Gastroesophageal sphincter (tissue), 3 donors: ENCODE measurements at regions not wholly inside any gene's neighbourhood (a gene's known extent, or its start where the extent isn't known, plus 50 kb on each side); places are given as distances from the start of the nearest gene placed in this dataset.

Experiments
- CTCF ChIP-seq, 4 experiments: fragments of 200-600 bp in 2 of 4; fragments of 450-650 bp in 2 of 4; sonication (generic) in 1 of 4; IDR thresholded peaks; one replicate each; pipeline ENCODE4 v1.5.1; 2017 to 2019; ENCODE audit warnings: antibody characterized with exemption in 4 of 4, mild to moderate bottlenecking in 2 of 4, moderate library complexity in 2 of 4
- POLR2AphosphoS5 ChIP-seq: sonication (generic); formaldehyde crosslinking; IDR thresholded peaks from one replicate; pipeline ENCODE4 v1.6.1; 2017; ENCODE audit warnings: antibody characterized with exemption

- TF ChIP-seq CTCF (IDR thresholded peaks at IDR 0.05): no peak
- no peak for TF ChIP-seq POLR2AphosphoS5
Observed at GRCh38 chr11:79535606-79536005, 94.8 kb upstream of the TENM4 start.
